Ovary (tissue), 3 donors: ENCODE measurements at regions not wholly inside any gene's neighbourhood (a gene's known extent, or its start where the extent isn't known, plus 50 kb on each side); places are given as distances from the start of the nearest gene placed in this dataset.

Experiments
- POLR2A ChIP-seq: fragments of 450-650 bp; IDR thresholded peaks from one replicate; pipeline ENCODE4 v1.6.1; 2017; ENCODE audit warnings: antibody characterized with exemption, mild to moderate bottlenecking, moderate library complexity
- TF ChIP-seq, protein P1 (sequence below), 3 donors: fragments of 450-650 bp in 2 of 3; fragments of 200-600 bp in 1 of 3; IDR thresholded peaks; one replicate each; pipeline versions ENCODE4 v1.5.1 to v1.8.0; 2016 to 2022; ENCODE audit warnings: antibody characterized with exemption in 3 of 3, mild to moderate bottlenecking in 1 of 3
- donor health status: DM: no; HTN: no; CAD: no.

DNA sequence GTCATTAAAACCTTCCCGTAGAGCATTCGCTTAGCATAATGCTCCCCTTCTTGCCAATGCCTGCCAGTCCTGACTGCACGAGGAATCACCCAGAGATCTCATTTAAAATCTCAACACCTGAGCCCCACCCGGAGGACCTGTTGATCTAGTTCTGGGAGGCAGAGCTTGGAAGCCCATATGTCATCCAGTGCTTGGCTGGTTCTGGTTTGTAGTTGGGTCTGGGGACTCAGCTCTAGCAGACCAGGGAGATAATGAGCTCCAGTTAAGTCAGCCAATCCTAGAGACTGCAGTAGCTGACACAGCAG is 131.8 kb upstream of the DAP start:
- TF ChIP-seq, protein P1, sequence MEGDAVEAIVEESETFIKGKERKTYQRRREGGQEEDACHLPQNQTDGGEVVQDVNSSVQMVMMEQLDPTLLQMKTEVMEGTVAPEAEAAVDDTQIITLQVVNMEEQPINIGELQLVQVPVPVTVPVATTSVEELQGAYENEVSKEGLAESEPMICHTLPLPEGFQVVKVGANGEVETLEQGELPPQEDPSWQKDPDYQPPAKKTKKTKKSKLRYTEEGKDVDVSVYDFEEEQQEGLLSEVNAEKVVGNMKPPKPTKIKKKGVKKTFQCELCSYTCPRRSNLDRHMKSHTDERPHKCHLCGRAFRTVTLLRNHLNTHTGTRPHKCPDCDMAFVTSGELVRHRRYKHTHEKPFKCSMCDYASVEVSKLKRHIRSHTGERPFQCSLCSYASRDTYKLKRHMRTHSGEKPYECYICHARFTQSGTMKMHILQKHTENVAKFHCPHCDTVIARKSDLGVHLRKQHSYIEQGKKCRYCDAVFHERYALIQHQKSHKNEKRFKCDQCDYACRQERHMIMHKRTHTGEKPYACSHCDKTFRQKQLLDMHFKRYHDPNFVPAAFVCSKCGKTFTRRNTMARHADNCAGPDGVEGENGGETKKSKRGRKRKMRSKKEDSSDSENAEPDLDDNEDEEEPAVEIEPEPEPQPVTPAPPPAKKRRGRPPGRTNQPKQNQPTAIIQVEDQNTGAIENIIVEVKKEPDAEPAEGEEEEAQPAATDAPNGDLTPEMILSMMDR (IDR thresholded peaks at IDR 0.05) = no peak
- TF ChIP-seq POLR2A = no peak
